ENCODE measurements at regions not wholly inside any gene's neighbourhood (a gene's known extent, or its start where the extent isn't known, plus 50 kb on each side); places are given as distances from the start of the nearest gene placed in this dataset.

GRCh38 chr2:39537150-39537549 lies 100.1 kb upstream of the MAP4K3 start:
- no peak overlapping the region for H3K4me3 Mint-ChIP-seq
- H3K9me3 Mint-ChIP-seq, result no peaks in the 10 kb centered on the region
- no peaks in the 10 kb centered on the region for H3K36me3 Mint-ChIP-seq
- H3K27ac Mint-ChIP-seq, result no peak overlapping the region
- no peak for DNase-seq (ENCODE audit: extremely low spot score, unreplicated experiment)
- no peak for TF ChIP-seq CTCF (conservative IDR thresholded peaks at IDR 0.05)
- H3K27me3 Mint-ChIP-seq, result no peaks in the 10 kb centered on the region
- peaks cover 33% of the 10 kb centered on the region for H3K4me1 Mint-ChIP-seq (ENCODE audit: unreplicated experiment)

GRCh38 chr2:39538718-39539117 lies 101.6 kb upstream of the MAP4K3 start:
- H3K27ac Mint-ChIP-seq, result no peak overlapping the region
- no peaks in the 10 kb centered on the region for H3K9me3 Mint-ChIP-seq
- TF ChIP-seq CTCF (conservative IDR thresholded peaks at IDR 0.05), result no peak
- H3K4me3 Mint-ChIP-seq, result no peak overlapping the region
- no peaks in the 10 kb centered on the region for H3K27me3 Mint-ChIP-seq
- H3K36me3 Mint-ChIP-seq, result no peaks in the 10 kb centered on the region
- peaks cover 33% of the 10 kb centered on the region for H3K4me1 Mint-ChIP-seq (ENCODE audit: unreplicated experiment)
- no peak for DNase-seq (ENCODE audit: extremely low spot score, unreplicated experiment)

- TF ChIP-seq CTCF (conservative IDR thresholded peaks at IDR 0.05), result no peak
- Mint-ChIP-seq H3K27me3 (no peaks in the 10 kb centered on the region), H3K4me3 (no peak overlapping the region), H3K36me3 (no peaks in the 10 kb centered on the region), H3K9me3 (no peaks in the 10 kb centered on the region), H3K27ac (peak overlapping the region; percentile 15), H3K4me1 (ENCODE audit: unreplicated experiment) (peaks cover 19% of the 10 kb centered on the region)
- DNase-seq (ENCODE audit: extremely low spot score, unreplicated experiment), result no peak
These were observed 103.3 kb upstream of the MAP4K3 start for GRCh38 chr2:39540414-39540813.

- no peak for TF ChIP-seq CTCF (conservative IDR thresholded peaks at IDR 0.05)
- Mint-ChIP-seq H3K9me3 (no peaks in the 10 kb centered on the region), H3K27ac (no peak overlapping the region), H3K27me3 (no peaks in the 10 kb centered on the region), H3K4me1 (ENCODE audit: unreplicated experiment) (peaks cover 13% of the 10 kb centered on the region), H3K4me3 (no peak overlapping the region), H3K36me3 (no peaks in the 10 kb centered on the region)
- DNase-seq (ENCODE audit: extremely low spot score, unreplicated experiment), result no peak
These were observed 104.2 kb upstream of the MAP4K3 start for GRCh38 chr2:39541011-39541930.

- H3K9me3 Mint-ChIP-seq, result peaks cover 5% of the 10 kb centered on the region
- no peaks in the 10 kb centered on the region for H3K27me3 Mint-ChIP-seq
- DNase-seq (ENCODE audit: extremely low spot score, unreplicated experiment), result no peak
- TF ChIP-seq CTCF (conservative IDR thresholded peaks at IDR 0.05), result no peak
- no peaks in the 10 kb centered on the region for H3K36me3 Mint-ChIP-seq
- H3K27ac Mint-ChIP-seq, result no peak overlapping the region
- H3K4me1 Mint-ChIP-seq (ENCODE audit: unreplicated experiment), result peaks cover 13% of the 10 kb centered on the region
- H3K4me3 Mint-ChIP-seq, result no peak overlapping the region
These were observed 105.4 kb upstream of the MAP4K3 start for GRCh38 chr2:39542523-39542922.
